ENCODE measurements at regions not wholly inside any gene's neighbourhood (a gene's known extent, or its start where the extent isn't known, plus 50 kb on each side); places are given as distances from the start of the nearest gene placed in this dataset.
"Not testable (repeated sequence)": the region's sequence is repeated elsewhere in the genome, so short reads cannot be mapped to it uniquely, and the experiment has no call there.

GRCh38 chr6:144561455-144562043 lies 276.4 kb downstream of the UTRN start:
- FAIRE-seq, result no peak
- no peak for DNase-seq (ENCODE audit: low spot score in 2 of 2)

GRCh38 chr6:144564202-144564601 lies 279.1 kb downstream of the UTRN start:
- no peak for DNase-seq (ENCODE audit: low spot score in 2 of 2)
- FAIRE-seq, result no peak

GRCh38 chr6:144566868-144567615 lies 281.9 kb downstream of the UTRN start:
- no peak for FAIRE-seq
- DNase-seq (ENCODE audit: low spot score in 2 of 2), result no peak

- DNase-seq (ENCODE audit: low spot score in 2 of 2) (no peak), FAIRE-seq (no peak)
Observed at GRCh38 chr6:144568241-144568640, 283.1 kb downstream of the UTRN start.

GRCh38 chr6:144572541-144572940 lies 287.4 kb downstream of the UTRN start:
- not testable (repeated sequence) for FAIRE-seq; DNase-seq (ENCODE audit: low spot score in 2 of 2)

- FAIRE-seq, result no peak
Observed at GRCh38 chr6:144574796-144575195, 289.7 kb downstream of the UTRN start.

GRCh38 chr6:144575327-144575726 lies 290.2 kb downstream of the UTRN start:
- FAIRE-seq, result no peak
- DNase-seq (ENCODE audit: low spot score in 2 of 2), result no peak

More at GRCh38 chr6:144574796-144575195, 289.7 kb downstream of the UTRN start:
- DNase-seq (ENCODE audit: low spot score in 2 of 2), result no peak

- FAIRE-seq (no peak), DNase-seq (ENCODE audit: low spot score in 2 of 2) (no peak)
Observed at GRCh38 chr6:144576871-144577270, 291.7 kb downstream of the UTRN start.

GRCh38 chr6:144578385-144579350 lies 293.5 kb downstream of the UTRN start:
- FAIRE-seq (no peak), DNase-seq (ENCODE audit: low spot score in 2 of 2) (no peak)

- no peak for FAIRE-seq
- DNase-seq (ENCODE audit: low spot score in 2 of 2), result no peak
Observed at GRCh38 chr6:144580039-144580438, 294.9 kb downstream of the UTRN start.

GRCh38 chr6:144580771-144581170 lies 295.6 kb downstream of the UTRN start:
- no peak for FAIRE-seq

GRCh38 chr6:144581812-144582537 lies 296.8 kb downstream of the UTRN start:
- DNase-seq (ENCODE audit: low spot score in 2 of 2), result no peak
- no peak for FAIRE-seq

More at GRCh38 chr6:144580771-144581170, 295.6 kb downstream of the UTRN start:
- DNase-seq (ENCODE audit: low spot score in 2 of 2), result no peak

GRCh38 chr6:144582939-144583613 lies 297.9 kb downstream of the UTRN start:
- no peak for FAIRE-seq
- no peak for DNase-seq (ENCODE audit: low spot score in 2 of 2)

GRCh38 chr6:144583614-144583954 lies 298.4 kb downstream of the UTRN start:
- FAIRE-seq (no peak), DNase-seq (ENCODE audit: low spot score in 2 of 2) (no peak)

- peak; percentile 79 for FAIRE-seq
Observed at GRCh38 chr6:144585217-144585814, 300.2 kb downstream of the UTRN start.

GRCh38 chr6:144586986-144587385 lies 301.9 kb downstream of the UTRN start:
- DNase-seq (ENCODE audit: low spot score in 2 of 2), result no peak

More at GRCh38 chr6:144585217-144585814, 300.2 kb downstream of the UTRN start:
- DNase-seq (ENCODE audit: low spot score in 2 of 2), result no peak

GRCh38 chr6:144588697-144589325 lies 303.7 kb downstream of the UTRN start:
- no peak for FAIRE-seq
- no peak for DNase-seq (ENCODE audit: low spot score in 2 of 2)

More at GRCh38 chr6:144586986-144587385, 301.9 kb downstream of the UTRN start:
- FAIRE-seq, result no peak

GRCh38 chr6:144590532-144590931 lies 305.4 kb downstream of the UTRN start:
- DNase-seq (ENCODE audit: low spot score in 2 of 2) (no peak), FAIRE-seq (no peak)

GRCh38 chr6:144593392-144593791 lies 308.3 kb downstream of the UTRN start:
- DNase-seq (ENCODE audit: low spot score in 2 of 2) (no peak), FAIRE-seq (no peak)
